Kidney (tissue), 13 donors: ENCODE measurements at regions not wholly inside any gene's neighbourhood (a gene's known extent, or its start where the extent isn't known, plus 50 kb on each side); places are given as distances from the start of the nearest gene placed in this dataset.

Experiments
- DNase-seq, 5 donors: peaks; one replicate each; pipeline ENCODE4 v3.0.0-alpha.2; 2013 to 2020
- FAIRE-seq: peaks from 2 replicates; lab custom pipeline; 2012; peaks lifted over from hg19 to GRCh38; lab: Jason Lieb, UNC
- H3K27ac ChIP-seq, 2 donors: one replicate each; pipeline ENCODE4 v1.7.0; 2013; ENCODE audit warnings: low read depth in 2 of 2, low read length in 2 of 2, inconsistent platforms in 1 of 2
- H3K27me3 ChIP-seq: one replicate; pipeline ENCODE4 v1.7.1; 2013; ENCODE audit warnings: low read length, inconsistent platforms; ENCODE audit not compliant: control insufficient read depth, insufficient read depth
- H3K36me3 ChIP-seq, 3 donors: one replicate each; pipeline versions ENCODE4 v1.7.0 to v1.7.1; 2013; ENCODE audit warnings: low read length in 3 of 3, control low read depth in 1 of 3, inconsistent platforms in 1 of 3; ENCODE audit not compliant: insufficient read depth in 3 of 3, control insufficient read depth in 2 of 3
- H3K4me1 ChIP-seq, 3 donors: one replicate each; pipeline versions ENCODE4 v1.7.0 to v1.7.1; 2013; ENCODE audit warnings: low read length in 3 of 3, inconsistent platforms in 1 of 3, low read depth in 1 of 3; ENCODE audit not compliant: control insufficient read depth in 2 of 3, insufficient read depth in 2 of 3
- H3K4me3 ChIP-seq, 3 donors: one replicate each; pipeline versions ENCODE4 v1.7.0 to v1.8.1; 2013; ENCODE audit warnings: low read length in 3 of 3, control low read depth in 1 of 3, inconsistent platforms in 1 of 3
- H3K9ac ChIP-seq, 3 donors: one replicate each; pipeline versions ENCODE4 v1.7.0 to v1.7.1; 2013; ENCODE audit warnings: low read length in 3 of 3, control low read depth in 1 of 3, inconsistent platforms in 1 of 3
- H3K9me3 ChIP-seq, 3 donors: one replicate each; pipeline versions ENCODE4 v1.7.0 to v1.7.1; 2013; ENCODE audit warnings: low read length in 3 of 3, control low read depth in 1 of 3, inconsistent platforms in 1 of 3; ENCODE audit not compliant: control insufficient read depth in 2 of 3, insufficient read depth in 1 of 3
- intact Hi-C: fragments of 100-400 bp; cut with DNase I; formaldehyde crosslinking; loops from one replicate; pipeline ENCODE4 v1.11.1; 2022
- TF ChIP-seq, protein P1 (sequence below): IDR thresholded peaks from 3 replicates; pipeline ENCODE4 v1.5.1; 2012; ENCODE audit warnings: mild to moderate bottlenecking, moderate library complexity, borderline replicate concordance; ENCODE audit not compliant: insufficient read depth; ENCODE audit errors: extremely low read depth
- donor health status: control.
- donor health status: control.
- donor health status: control.
- donor health status: control.
- donor health status: control.
- donor health status: DM: yes; HTN: yes; CAD: no.
- donor health status: Normal renal cell carcinoma (clear cell type).

DNA sequence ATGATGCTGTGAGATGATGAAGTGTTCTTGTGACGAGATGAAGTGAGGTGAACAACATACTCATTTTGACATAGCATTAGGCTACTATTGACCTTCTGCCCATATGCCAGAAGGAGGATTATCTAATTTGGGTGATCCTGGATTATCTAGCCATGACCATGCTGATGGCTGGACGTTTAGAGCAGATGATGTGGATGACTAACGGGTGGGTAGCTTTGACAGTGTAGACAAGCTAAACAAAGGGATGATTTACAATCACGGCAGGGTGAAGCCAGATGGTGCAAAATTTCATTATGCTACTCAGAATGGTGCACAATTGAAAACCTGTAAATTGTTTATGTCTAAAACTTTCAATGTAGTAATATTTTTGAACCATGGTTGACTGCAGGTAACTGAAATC lies 2403.4 kb upstream of the ACO1 start:
- no peaks in the 10 kb centered on the region for H3K36me3 ChIP-seq
- FAIRE-seq = no peak

DNA sequence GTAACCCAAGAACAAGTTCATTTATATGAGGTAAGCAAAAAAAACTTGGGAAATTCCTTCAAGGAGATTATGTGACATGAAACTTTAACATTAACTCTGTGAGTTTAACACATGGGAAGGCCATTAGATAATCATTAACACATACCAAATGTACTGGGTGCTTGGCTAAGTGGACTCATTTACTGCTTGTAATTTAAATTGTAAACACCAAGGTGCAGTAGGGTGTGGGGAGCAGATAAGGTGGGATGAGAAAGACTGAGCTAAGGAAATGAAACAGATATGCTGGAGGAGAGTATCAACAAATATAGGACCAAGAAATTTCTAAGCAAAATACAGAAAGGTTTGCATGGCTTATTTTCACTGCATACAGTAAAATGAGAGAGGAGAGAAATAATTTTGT lies 2384.8 kb upstream of the ACO1 start:
- intact Hi-C loops = no loop called here
- Histone ChIP-seq H3K27ac (no peak overlapping the region), H3K27me3 (no peaks in the 10 kb centered on the region), H3K4me1 (no peaks in the 10 kb centered on the region), H3K36me3 (no peaks in the 10 kb centered on the region), H3K9ac (no peak overlapping the region), H3K9me3 (no peaks in the 10 kb centered on the region), H3K4me3 (no peak overlapping the region)
- peak in 2 of 5 donors; percentile 12 to 17 for DNase-seq
- TF ChIP-seq, protein P1, sequence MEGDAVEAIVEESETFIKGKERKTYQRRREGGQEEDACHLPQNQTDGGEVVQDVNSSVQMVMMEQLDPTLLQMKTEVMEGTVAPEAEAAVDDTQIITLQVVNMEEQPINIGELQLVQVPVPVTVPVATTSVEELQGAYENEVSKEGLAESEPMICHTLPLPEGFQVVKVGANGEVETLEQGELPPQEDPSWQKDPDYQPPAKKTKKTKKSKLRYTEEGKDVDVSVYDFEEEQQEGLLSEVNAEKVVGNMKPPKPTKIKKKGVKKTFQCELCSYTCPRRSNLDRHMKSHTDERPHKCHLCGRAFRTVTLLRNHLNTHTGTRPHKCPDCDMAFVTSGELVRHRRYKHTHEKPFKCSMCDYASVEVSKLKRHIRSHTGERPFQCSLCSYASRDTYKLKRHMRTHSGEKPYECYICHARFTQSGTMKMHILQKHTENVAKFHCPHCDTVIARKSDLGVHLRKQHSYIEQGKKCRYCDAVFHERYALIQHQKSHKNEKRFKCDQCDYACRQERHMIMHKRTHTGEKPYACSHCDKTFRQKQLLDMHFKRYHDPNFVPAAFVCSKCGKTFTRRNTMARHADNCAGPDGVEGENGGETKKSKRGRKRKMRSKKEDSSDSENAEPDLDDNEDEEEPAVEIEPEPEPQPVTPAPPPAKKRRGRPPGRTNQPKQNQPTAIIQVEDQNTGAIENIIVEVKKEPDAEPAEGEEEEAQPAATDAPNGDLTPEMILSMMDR = no peak
- FAIRE-seq = peak; percentile 17

More for the DNA sequence above, 2403.4 kb upstream of the ACO1 start:
- no peak for DNase-seq
- Histone ChIP-seq H3K4me1 (no peaks in the 10 kb centered on the region), H3K4me3 (no peak overlapping the region), H3K27ac (no peak overlapping the region), H3K27me3 (no peaks in the 10 kb centered on the region), H3K9ac (no peak overlapping the region), H3K9me3 (no peaks in the 10 kb centered on the region)
- TF ChIP-seq, protein P1 = no peak
- intact Hi-C loops = no loop called here

DNA sequence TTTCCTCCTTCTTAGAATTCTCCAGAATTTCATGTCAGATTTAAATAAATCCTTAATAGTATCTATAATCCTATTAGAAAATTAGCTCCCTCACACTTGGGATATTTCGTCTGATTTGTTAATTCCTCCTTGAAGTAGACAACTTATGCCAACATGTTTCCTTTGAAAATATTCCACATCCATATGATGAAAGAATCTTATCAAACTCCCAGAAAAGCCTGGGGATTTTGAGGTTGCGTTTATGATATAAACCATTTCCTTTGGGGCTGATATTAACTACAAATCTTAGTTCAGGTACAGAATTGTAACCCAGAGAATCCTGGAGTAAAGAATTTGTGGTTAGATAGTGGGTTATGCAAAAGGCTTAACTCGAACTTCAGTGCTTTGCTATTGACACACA lies 2373.8 kb upstream of the ACO1 start:
- Histone ChIP-seq H3K9ac (no peak overlapping the region), H3K9me3 (no peaks in the 10 kb centered on the region), H3K27ac (no peak overlapping the region), H3K4me3 (no peak overlapping the region), H3K27me3 (no peaks in the 10 kb centered on the region), H3K36me3 (no peaks in the 10 kb centered on the region), H3K4me1 (no peaks in the 10 kb centered on the region)
- TF ChIP-seq, protein P1 = no peak
- no peak for DNase-seq
- FAIRE-seq = no peak
- intact Hi-C loops = no loop called here

DNA sequence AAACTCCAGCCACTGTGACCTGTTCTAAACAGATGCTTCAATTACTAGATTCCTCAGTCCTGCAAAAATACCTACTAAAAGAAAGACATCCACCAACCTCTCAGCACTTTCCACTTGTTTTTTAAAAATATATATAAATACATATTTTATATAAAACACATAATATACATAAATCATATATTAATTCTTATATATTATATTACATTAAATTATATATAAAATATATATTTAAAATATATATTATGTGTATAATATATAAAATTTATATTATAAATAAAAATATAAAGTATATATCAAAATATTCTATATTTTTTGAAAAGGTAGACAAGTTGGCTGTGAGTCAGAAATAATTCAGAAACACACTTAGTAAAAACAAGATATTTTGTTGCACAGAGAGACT lies 2371.8 kb upstream of the ACO1 start:
- no peak overlapping the region for H3K4me3 ChIP-seq
- no peak overlapping the region for H3K9ac ChIP-seq
- intact Hi-C loops = no loop called here
- no peaks in the 10 kb centered on the region for H3K4me1 ChIP-seq
- DNase-seq (no peak), FAIRE-seq (peak; percentile 91)
- no peaks in the 10 kb centered on the region for H3K9me3 ChIP-seq
- no peak overlapping the region for H3K27ac ChIP-seq
- TF ChIP-seq, protein P1 = no peak
- no peaks in the 10 kb centered on the region for H3K36me3 ChIP-seq
- H3K27me3 ChIP-seq = no peaks in the 10 kb centered on the region
